ENCODE measurements at regions not wholly inside any gene's neighbourhood (a gene's known extent, or its start where the extent isn't known, plus 50 kb on each side); places are given as distances from the start of the nearest gene placed in this dataset.
"Not testable (repeated sequence)": the region's sequence is repeated elsewhere in the genome, so short reads cannot be mapped to it uniquely, and the experiment has no call there.

DNA sequence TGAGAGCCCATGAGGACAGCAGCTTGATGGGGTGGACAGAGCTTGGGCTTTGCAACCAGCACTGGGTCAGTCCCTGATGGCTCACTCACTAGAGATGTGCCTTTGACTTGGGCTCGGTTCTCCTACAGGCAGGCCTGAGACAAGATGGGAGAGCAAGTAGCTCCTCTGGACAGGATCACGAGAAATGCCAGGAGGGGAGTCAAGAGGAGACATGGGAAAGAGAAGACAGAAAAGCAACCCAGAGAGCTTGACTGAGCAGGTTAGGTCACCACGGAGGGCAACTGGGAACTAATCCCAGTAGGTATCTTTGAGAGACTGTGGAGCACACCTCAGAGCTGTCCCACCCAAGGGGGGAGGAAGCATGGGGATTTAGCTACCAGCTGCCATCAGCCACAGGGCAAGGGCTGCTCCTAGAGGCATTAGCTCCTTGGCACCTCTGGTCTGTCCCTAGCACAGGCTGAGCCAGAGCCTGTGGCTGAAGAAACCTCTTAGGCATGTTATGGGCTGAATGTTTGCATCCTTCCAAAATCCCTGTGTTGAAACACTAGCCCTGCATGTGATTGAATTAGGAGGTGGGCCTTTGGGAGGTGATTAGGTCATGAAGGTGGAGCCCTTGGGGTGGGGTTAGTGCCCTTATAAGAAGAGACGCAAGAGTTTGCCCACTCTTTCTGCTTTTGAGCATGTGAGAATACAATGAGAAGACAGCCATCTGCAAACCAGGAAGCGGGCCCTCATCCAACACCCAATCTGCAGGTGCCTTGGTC is 145.6 kb downstream of the SMIM20 start:
- no peak for DNase-seq
- WGBS, 4 donors = 85 to 91% (median 88%) methylated on average over 5 of the region's 5 CpGs
- Histone ChIP-seq H3K27ac (no peak overlapping the region), H3K4me1 (replicated peaks in 1 of 2) (no peaks in the 10 kb centered on the region), H3K4me3 (no peak overlapping the region), H3K9me3 (replicated peaks in 1 of 3) (no peaks in the 10 kb centered on the region), H3K36me3 (replicated peaks in 1 of 2) (no peaks in the 10 kb centered on the region), H3K27me3 (no peaks in the 10 kb centered on the region)
- intact Hi-C loops (cut with DNase I) = no loop called here
- TF ChIP-seq, protein P1, sequence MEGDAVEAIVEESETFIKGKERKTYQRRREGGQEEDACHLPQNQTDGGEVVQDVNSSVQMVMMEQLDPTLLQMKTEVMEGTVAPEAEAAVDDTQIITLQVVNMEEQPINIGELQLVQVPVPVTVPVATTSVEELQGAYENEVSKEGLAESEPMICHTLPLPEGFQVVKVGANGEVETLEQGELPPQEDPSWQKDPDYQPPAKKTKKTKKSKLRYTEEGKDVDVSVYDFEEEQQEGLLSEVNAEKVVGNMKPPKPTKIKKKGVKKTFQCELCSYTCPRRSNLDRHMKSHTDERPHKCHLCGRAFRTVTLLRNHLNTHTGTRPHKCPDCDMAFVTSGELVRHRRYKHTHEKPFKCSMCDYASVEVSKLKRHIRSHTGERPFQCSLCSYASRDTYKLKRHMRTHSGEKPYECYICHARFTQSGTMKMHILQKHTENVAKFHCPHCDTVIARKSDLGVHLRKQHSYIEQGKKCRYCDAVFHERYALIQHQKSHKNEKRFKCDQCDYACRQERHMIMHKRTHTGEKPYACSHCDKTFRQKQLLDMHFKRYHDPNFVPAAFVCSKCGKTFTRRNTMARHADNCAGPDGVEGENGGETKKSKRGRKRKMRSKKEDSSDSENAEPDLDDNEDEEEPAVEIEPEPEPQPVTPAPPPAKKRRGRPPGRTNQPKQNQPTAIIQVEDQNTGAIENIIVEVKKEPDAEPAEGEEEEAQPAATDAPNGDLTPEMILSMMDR (IDR thresholded peaks at IDR 0.05) = no peak
- TF ChIP-seq POLR2A (IDR thresholded peaks at IDR 0.05) = no peak

DNA sequence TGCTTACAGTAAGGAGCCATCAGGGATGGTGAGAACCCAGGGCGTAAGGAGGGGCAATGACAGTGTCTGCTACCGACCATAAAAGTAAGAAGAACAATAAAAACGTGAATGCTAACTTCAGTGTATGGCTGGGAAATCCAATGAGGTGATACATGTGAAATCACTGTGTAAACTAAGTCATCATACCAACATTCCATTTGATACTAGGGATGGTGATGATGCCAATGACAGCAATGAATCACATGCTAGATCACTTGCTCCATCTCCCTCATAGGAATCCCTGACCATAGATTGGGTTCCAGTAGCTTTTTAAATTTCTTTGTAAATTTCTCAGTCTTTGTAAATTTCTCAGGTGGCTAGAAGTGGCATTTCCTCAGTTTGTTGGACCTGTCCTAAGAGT is 146.3 kb downstream of the SMIM20 start:
- Histone ChIP-seq H3K27me3 (no peaks in the 10 kb centered on the region), H3K4me1 (replicated peaks in 1 of 2) (no peaks in the 10 kb centered on the region), H3K27ac (no peak overlapping the region), H3K4me3 (no peak overlapping the region), H3K36me3 (replicated peaks in 1 of 2) (no peaks in the 10 kb centered on the region), H3K9me3 (replicated peaks in 1 of 3) (no peaks in the 10 kb centered on the region)
- DNase-seq = no peak
- no peak for TF ChIP-seq POLR2A (IDR thresholded peaks at IDR 0.05)
- TF ChIP-seq, protein P1 (IDR thresholded peaks at IDR 0.05) = no peak
- 76 to 90% (median 81%) methylated on average over 3 of the region's 3 CpGs for WGBS, 4 donors
- intact Hi-C loops (cut with DNase I) = no loop called here

- intact Hi-C loops (cut with DNase I) = no loop called here
- H3K4me1 ChIP-seq (replicated peaks in 1 of 2) = no peaks in the 10 kb centered on the region
Measured at GRCh38 chr4:26061248-26061986, 147.4 kb downstream of the SMIM20 start.

DNA sequence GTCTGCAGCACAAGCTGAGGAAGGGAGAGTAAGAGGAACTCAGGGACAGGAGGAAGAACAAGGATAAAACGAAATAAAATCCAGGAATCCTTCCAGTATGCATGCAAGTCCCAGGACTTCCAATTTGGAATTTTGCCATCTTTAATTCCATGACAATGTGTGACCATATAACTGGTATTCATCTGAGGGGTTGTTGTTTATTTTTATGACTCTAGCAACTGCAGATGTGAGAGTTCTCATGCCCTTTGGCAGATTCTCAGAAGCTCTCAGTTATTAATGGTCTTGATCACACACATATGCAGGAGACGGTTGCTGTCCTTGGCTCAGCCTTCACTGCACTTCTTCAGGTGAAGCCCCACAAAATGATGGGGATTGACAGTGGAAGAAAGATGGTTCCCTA is 148.2 kb downstream of the SMIM20 start:
- intact Hi-C loops (cut with DNase I) = no loop called here
- Histone ChIP-seq H3K27me3 (no peaks in the 10 kb centered on the region), H3K36me3 (replicated peaks in 1 of 2) (no peaks in the 10 kb centered on the region), H3K4me3 (no peak overlapping the region), H3K4me1 (replicated peaks in 1 of 2) (no peaks in the 10 kb centered on the region), H3K27ac (no peak overlapping the region), H3K9me3 (replicated peaks in 1 of 3) (no peaks in the 10 kb centered on the region)
- TF ChIP-seq, protein P1 (IDR thresholded peaks at IDR 0.05) = no peak
- no peak for TF ChIP-seq POLR2A (IDR thresholded peaks at IDR 0.05)
- WGBS, 4 donors = 55 to 57% (median 56%) methylated on average over 2 of the region's 2 CpGs
- DNase-seq = no peak

More at GRCh38 chr4:26061248-26061986, 147.4 kb downstream of the SMIM20 start:
- DNase-seq = peak in 1 of 7 donors; percentile 27
- H3K36me3 ChIP-seq (replicated peaks in 1 of 2) = no peaks in the 10 kb centered on the region
- 72 to 74% (median 73%) methylated on average over 7 of the region's 7 CpGs for WGBS, 4 donors
- no peak overlapping the region for H3K4me3 ChIP-seq
- no peaks in the 10 kb centered on the region for H3K27me3 ChIP-seq
- H3K9me3 ChIP-seq (replicated peaks in 1 of 3) = no peaks in the 10 kb centered on the region
- TF ChIP-seq, protein P1 (IDR thresholded peaks at IDR 0.05) = peak in 5 of 6 experiments; percentile 17 to 42 (median 34)
- no peak for TF ChIP-seq POLR2A (IDR thresholded peaks at IDR 0.05)
- no peak overlapping the region for H3K27ac ChIP-seq

- H3K36me3 ChIP-seq (replicated peaks in 1 of 2); H3K27ac ChIP-seq; H3K4me1 ChIP-seq (replicated peaks in 1 of 2); intact Hi-C loops (cut with DNase I); H3K27me3 ChIP-seq; H3K9me3 ChIP-seq (replicated peaks in 1 of 3); DNase-seq; H3K4me3 ChIP-seq: not testable (repeated sequence)
- WGBS, 4 donors = 88 to 96% (median 95%) methylated on average over 16 to 34 of the region's 34 CpGs
Measured at GRCh38 chr4:26064009-26064408, 150.0 kb downstream of the SMIM20 start.
